Astrocyte (in vitro differentiated cells and primary cell): ENCODE measurements at regions not wholly inside any gene's neighbourhood (a gene's known extent, or its start where the extent isn't known, plus 50 kb on each side); places are given as distances from the start of the nearest gene placed in this dataset.

Experiments used
- CTCF ChIP-seq: IDR thresholded peaks from 2 replicates; pipeline ENCODE4 v1.5.1; 2011; ENCODE audit warnings: low read depth, mild to moderate bottlenecking, inconsistent platforms, low read length, moderate library complexity; ENCODE audit not compliant: insufficient read depth
- EZH2 ChIP-seq: IDR thresholded peaks from 2 replicates; pipeline ENCODE4 v1.6.1; 2012; ENCODE audit warnings: mild to moderate bottlenecking, low read length, inconsistent platforms; ENCODE audit not compliant: insufficient read depth

GRCh38 chr2:107428781-107429180 lies 397.9 kb upstream of the RGPD4 start:
- no peak for TF ChIP-seq CTCF
- TF ChIP-seq EZH2 = no peak
